Forelimb muscle (tissue), 1 donor: ENCODE measurements at regions not wholly inside any gene's neighbourhood (a gene's known extent, or its start where the extent isn't known, plus 50 kb on each side); places are given as distances from the start of the nearest gene placed in this dataset.

ENCODE experiments used
- DNase-seq: peaks from one replicate; pipeline ENCODE4 v3.0.0-alpha.2; 2013; ENCODE audit warnings: low read depth

DNA sequence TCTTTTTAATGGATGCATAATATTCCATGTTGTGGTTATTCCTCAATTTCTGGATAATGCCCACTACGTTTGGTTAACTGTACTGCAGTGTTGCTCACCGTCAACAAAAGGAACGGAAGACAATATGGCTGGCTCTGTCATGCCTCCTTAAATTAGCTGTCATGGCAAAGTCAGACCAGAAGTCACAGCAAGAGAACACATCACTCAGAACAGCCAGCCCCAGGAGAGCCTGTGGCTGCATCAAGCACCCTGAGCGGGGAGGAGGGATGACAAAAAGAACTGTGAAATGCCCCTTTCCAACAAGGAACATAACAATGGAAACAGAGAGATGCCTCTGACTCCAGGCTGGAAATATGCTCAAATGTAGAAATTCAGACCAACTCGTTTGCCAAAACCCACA is 366.0 kb upstream of the ZNF507 start:
- DNase-seq, result no peak

- DNase-seq, result no peak
Observed at GRCh38 chr19:31979949-31980670, 365.3 kb upstream of the ZNF507 start.

GRCh38 chr19:31980796-31981195 is 364.6 kb upstream of the ZNF507 start:
- no peak for DNase-seq

DNA sequence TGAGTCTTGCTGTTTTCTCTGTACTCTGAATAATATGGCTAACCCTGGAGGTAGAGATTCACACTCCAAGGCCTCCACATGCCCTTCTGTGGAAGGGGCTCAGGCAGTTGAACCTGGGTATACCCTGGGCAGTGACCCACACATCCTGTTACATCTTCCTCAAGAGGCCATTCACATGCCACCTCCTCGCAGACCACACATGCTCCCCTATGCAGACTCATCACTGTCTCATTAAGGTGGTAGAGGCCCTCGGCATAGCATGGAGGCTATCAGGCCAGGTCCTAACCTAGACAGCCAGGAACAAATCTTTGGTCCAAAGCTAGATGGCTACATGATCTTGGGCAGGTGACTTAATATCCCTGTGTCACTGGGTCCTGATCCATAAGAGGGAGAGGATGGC is 363.9 kb upstream of the ZNF507 start:
- DNase-seq, result no peak

GRCh38 chr19:31983647-31984046 is 361.8 kb upstream of the ZNF507 start:
- no peak for DNase-seq

- no peak for DNase-seq
Observed at GRCh38 chr19:31985001-31985605, 360.3 kb upstream of the ZNF507 start.

DNA sequence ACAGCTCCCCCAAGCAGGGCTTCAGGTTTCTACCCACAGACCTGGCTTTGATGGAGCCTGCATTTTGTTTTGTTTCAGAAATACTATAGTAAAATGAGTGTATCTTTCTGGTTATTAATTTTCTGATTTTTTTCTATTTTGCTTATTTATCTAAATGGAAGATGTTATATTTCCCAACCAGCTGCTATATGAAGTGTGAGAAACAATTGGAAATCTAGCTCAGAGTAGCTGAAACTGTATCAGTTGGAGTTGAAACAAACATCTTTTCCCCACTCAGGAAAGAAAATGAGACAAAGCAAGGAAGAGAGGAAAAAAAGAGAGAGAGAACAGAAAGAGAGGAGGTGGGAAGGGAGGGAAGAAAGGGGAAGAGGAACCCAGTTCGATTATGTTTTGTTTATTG is 358.5 kb upstream of the ZNF507 start:
- no peak for DNase-seq

GRCh38 chr19:31988256-31988655 is 357.2 kb upstream of the ZNF507 start:
- DNase-seq, result no peak

GRCh38 chr19:31991984-31992655 is 353.3 kb upstream of the ZNF507 start:
- no peak for DNase-seq

DNA sequence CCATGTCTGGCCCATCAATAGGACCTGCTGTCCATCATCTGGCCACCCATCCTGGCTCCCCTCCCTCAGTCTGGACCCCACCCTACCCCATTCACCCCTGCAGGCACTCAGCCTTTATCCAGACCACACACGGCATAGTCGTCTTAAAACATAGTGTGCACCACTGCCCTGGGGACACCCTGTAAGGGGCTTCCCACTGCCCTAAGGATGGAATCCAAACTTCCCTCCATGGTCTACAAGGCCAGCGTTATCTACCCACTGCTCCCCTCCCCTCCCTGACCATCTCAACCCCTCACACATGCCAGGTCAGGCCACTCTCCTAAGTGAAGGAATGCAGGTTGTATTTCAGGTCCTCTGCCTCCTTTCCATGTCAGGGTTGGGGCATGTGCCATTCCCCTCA is 352.7 kb upstream of the ZNF507 start:
- no peak for DNase-seq

- DNase-seq, result no peak
Observed at GRCh38 chr19:31995546-31995945, 349.9 kb upstream of the ZNF507 start.

- DNase-seq, result no peak
Observed at GRCh38 chr19:32010071-32010470, 335.3 kb upstream of the ZNF507 start.

DNA sequence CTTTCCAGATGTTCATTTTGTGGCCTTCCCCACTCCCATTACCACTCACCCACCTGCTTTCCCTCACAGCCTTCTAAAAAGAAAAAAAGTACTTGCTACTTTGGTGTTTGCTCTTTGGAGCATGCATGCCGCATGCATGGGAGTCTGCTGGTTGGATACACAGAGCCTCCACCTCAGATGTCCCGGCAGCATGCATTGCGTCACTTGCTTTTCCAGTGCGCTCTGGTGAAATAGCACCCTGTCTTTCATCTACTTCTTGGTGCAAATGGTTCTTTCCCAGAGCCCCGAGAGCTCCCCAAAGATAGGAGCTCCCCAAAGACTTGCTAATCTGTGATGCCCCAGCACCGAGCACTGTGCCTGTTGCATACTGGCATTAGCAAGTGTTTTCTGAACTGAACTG is 333.2 kb upstream of the ZNF507 start:
- DNase-seq, result no peak

DNA sequence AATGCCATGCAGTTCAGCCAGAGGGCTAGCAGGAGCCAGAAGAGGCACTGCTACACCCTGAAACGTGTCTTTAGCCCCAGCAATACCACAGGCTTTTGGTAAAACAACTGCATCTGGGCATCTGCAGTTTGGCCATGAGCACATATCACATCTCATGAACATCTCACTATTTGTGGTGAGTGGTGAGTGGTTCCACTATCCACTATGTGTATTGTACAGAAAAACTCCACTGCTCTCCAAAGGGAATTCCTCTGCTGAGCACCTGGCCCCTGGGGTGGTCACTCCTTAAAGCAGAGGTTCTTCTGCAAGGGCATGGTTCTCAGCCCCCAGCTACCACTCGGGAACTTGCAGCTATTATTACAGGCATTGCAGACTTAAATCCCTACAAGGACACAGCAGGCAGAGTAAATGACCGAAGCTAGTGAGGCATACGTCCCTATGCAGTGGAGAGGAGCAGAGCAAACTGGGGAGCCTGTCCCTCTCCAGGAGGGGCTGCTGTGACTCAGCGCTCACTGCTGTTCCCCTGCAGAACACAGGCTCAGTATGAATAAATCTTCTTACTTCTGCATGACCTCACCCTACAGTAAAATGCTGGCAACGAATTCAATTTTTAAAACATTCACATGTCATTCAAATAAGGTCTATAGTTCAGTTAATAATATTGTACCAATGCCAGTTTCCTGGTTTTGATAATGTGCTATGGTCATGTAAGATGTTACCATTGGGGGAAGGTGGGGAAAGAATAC is 332.4 kb upstream of the ZNF507 start:
- no peak for DNase-seq

- DNase-seq, result no peak
Observed at GRCh38 chr19:32017176-32017953, 328.0 kb upstream of the ZNF507 start.

DNA sequence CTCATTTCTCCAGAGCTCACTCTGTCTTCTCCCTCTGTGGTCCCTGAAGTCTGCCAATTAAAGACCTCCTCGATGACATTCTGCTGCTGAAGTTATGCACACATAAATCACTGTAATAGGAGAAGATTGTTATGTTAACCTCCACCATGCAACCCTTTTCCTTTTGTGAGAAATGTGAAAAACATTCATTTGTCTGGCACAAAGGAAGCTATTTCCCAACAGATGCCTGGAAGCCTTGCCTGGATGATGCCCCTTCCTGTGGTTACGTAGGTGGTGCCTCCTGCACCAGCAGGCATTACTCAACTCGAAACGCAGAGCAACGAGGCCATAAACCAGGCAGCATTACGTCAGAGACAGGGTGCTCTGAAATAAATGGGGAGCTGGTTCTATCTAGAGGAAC is 327.4 kb upstream of the ZNF507 start:
- DNase-seq, result no peak

DNA sequence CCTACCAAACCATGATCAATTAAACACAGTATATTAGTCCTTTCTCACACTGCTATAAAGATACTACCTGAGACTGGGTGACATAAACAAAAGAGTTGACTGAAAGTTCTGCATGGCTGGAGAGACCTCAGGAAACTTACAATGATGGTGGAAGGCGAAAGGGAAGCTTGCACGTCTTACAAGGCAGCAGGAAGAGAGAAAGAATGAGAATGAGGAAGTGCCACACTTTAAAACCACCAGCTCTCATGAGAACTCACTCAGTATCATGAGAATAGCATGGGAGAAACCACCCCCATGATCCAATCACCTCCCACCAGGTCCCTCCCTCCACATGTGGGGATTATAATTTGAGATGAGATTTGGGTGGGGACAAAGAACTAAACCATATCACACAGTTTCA is 324.9 kb upstream of the ZNF507 start:
- no peak for DNase-seq

- no peak for DNase-seq
Observed at GRCh38 chr19:32022044-32022640, 323.3 kb upstream of the ZNF507 start.

DNA sequence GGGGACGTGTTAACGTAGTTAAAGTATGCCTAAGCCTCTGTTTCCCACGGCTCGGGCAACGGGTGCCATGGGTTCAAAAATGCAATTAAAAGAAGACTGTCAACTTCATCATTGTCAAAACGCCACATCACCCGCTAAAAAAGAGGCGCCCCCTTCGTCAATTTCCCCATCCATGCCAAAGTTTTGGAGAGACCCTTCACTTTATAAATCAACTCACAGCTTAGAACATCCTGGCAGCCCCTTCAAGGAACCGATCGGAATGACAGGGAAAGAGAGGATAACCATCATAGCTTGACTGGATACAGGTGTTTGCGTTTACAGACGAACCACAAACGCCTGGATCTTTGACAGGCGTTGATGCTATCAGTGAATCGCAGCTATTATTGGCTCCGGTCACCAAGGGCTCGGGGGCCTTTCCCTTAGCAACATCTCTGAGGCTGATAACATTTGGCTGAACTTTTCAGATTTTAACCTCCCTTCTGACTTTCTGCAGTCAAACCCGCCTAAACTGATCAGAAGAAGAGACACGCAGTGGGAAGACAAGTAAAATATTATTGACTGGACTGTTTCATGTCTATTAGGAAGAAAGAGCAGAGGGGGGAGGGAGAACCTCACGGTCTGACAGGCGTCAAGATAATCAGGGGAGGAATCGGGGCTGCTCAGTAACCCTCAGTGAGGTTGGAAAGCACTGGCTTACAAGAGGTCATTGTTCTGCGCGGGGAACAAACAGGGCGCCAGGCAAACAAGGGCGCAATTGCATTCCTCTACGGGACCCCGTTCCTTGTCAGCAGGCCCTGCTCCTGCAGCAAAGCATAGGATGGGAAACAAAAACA is 322.5 kb upstream of the ZNF507 start:
- no peak for DNase-seq

- no peak for DNase-seq
Observed at GRCh38 chr19:32023564-32023832, 321.9 kb upstream of the ZNF507 start.

DNA sequence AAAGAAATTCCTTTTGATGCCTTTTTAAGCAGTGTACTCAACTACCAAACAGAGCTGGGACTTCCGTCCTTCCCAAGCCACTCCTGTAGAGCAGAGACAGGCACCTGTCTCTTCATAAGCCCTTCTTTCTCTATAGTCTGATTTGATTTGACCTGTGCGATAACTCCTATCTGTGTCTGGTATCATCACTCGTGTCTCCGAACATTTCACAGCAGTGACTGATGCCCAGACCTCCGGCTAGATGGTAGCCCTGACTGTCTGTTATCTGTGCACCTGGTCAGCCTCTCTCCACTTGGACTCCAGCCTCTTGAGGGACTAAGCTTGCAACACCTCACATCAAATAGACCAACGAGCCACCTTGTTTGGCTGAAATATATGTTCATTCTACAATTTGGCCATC is 316.2 kb upstream of the ZNF507 start:
- no peak for DNase-seq
